NCI-H1930 (cell line): ENCODE measurements at regions not wholly inside any gene's neighbourhood (a gene's known extent, or its start where the extent isn't known, plus 50 kb on each side); places are given as distances from the start of the nearest gene placed in this dataset.

Source experiments
- DNase-seq, 2 experiments: peaks; one replicate each; lab custom pipeline; 2025; lab: John Stamatoyannopoulos, UW

DNA sequence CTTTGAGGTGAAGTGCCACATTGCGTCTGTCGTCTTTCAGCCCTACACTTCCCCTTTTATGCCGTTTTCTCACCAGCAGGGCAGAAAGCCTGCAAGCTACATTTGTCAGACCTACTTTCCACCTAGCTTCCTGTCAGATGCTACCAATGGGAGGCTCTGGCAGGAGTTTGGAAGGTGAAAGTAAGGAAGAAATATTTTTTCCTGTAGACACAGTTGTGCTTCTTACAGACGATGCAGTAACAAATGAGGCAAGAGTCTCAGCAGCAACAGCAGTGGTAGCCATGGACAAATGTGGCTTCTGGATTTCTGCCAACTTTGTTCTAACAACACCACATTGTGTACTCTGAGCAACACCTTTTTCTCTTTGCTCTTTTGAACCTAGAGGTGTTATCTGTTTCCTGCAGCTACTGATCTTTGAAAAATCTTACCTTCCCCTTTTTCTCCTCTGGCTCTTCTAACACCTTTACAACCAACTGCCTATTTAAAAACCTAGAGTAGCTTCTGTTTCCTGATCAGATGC is 70.6 kb upstream of the STT3B start:
- DNase-seq = no peak

DNA sequence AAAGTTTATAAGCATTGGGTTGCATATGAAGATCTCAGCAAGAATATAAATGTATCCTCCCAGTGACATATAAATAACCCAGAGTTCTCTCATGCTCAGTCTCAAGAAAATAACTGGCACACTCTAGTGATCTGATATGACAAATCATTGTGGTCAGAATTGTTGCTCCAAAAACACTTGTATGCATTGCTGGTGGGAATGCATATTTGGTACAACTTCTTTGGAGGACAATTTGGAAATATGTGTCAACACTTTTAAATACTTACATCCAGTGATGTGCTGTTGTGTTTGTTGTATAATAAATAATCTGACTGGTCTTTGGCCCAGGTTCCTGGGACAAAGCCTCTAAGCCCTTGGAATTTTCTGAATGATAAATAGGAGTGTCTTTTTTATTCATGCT is 66.7 kb upstream of the STT3B start:
- no peak for DNase-seq

DNA sequence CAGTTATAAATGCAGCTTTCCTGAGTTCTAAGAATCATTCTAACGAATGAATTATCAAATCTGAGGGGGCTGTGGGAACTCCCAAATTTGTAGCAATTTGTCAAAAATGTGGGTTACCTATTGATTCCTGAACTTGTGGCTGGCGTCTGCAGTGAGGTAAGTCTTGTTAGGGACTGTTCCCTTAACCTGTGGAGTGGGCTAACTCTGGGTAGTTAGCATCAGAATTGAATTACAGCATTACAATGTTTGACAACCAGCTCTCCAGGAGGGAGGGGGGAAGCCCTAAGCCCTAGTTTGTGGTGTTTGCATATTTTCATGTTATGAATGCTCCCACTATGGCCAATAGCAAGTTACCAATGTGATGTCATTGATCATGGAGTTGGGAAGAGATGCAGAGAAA is 65.9 kb upstream of the STT3B start:
- DNase-seq = no peak

DNA sequence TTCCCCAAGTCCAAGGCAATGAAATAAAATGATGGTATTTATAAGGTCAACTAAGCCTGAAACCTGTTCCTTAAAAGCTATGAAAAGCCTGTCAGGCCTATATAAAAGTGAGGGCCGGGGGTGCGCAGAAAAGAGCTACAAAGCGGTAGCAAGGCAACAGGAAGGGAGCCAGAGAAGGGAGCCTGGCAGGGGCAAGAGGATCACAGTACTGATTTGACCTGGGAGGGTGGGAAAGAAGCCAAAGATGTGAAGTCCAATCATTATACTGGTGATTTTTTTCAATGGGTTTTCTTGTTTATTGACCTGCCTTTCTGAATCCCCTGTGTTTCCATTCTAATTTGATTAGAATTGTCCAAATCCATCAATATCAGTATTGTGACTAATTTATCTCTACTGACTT is 64.3 kb upstream of the STT3B start:
- DNase-seq = no peak

DNA sequence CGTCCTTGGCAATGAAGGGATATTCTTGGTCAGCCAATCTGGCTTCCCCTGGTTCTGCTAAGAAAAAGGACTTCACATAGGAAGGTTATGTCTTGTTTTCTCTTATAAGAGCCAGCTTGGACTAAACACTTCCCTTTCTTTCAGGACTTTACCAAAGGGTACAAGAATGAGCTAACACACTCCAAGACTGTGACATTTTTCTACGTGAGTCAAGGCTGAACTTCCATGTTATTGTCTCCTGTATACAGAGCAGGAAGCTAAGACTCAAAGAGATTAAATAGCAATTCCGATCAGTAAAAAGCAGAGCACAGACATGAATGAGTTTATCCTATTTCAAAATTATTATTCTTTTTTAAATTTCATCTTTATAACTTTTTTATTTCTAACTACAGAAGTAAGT is 63.3 kb upstream of the STT3B start:
- no peak for DNase-seq

DNA sequence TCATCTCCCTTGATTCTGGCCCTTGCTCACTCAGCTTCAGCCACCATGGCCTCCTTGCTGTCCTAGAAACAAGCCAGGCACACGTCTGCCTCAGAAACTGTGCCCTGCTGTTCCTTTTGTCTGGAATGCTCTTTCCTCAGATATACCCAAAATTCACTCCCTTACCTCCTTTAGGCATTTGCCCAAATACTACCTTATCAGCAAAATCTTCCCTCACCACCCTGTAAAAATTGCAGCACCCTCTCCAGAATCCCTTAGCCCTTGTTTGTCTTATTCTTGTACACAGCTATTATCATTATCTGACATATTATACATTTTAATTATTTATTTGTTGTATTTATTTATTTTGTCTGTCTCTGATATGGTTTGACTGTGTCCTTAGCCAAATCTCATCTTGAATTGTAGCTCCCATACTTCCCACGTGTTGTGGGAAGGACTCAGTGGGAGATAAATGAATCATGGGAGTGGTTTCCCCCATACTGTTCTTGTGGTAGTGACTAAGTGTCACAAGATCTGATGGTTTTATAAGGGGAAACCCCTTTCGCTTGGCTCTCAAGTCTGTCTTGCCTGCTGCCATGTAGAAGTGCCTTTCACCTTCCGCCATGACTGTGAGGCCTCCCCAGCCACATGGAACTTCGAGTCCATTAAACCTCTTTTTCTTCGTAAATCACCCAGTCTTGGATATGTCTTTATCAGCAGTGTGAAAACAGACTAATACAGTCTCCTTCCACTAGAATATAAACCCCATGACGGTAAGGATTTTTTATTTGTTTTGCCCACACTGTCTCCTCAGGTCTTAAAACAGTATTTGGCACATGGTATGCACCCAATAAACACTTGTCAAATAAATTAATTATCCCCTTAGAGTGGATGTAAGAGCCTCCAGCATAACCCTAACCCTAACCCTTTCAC is 60.0 kb upstream of the STT3B start:
- DNase-seq = no peak

DNA sequence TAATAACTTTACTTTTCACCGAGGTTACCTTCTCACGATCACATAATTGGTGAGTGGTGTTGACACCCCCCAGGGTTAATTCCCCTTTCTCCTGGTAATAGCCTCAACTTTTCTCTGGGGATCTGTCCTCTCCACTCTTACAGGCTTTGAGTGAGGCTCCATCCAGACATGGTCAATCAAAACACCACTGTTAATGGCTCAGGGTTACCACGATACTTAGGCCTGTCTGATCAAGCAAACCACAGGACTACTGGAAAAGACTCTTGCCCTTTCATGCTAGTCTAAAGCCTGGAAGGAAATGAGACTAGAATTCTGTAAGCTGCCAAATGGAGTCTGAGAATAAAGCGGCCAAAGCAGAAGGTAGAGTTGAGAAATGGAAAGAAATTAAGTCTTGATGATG is 56.5 kb upstream of the STT3B start:
- DNase-seq = no peak

DNA sequence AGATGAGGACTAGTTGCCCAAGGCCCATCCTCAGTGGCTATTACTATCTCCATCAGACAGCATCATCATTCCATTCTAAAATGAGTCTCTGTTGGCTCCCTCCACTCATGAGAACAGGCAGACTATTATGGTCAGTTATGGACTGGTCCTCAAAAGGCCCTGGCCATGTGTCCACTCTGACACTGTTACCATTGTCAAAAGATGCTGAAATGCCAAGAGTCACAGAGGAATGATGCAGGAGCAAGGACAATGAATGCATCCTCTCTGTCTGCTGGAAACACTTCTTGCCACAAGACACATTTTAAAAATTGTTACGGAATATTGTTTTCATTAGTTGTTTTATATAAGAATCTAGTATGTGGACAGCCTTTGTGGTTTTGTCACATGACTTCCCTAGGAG is 53.3 kb upstream of the STT3B start:
- no peak for DNase-seq

DNA sequence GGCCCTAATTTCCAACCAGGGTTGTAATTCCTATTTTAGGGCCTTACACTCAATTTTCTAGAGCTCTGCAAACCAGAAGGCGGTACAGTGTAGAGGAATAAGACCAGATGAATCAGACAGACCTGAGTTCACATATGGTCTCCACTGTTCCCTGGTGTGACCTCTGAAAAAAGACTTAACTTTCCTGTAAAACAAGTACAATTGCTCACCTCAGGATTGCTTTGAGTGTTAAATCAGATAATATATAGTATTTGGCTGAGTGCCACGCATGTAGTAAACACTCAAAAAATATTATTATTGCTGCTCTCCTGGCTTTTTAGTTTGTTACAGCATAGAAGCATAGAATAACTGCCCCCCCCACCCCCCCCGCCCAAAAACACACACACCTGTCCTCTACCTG is 51.0 kb upstream of the STT3B start:
- DNase-seq = no peak

DNA sequence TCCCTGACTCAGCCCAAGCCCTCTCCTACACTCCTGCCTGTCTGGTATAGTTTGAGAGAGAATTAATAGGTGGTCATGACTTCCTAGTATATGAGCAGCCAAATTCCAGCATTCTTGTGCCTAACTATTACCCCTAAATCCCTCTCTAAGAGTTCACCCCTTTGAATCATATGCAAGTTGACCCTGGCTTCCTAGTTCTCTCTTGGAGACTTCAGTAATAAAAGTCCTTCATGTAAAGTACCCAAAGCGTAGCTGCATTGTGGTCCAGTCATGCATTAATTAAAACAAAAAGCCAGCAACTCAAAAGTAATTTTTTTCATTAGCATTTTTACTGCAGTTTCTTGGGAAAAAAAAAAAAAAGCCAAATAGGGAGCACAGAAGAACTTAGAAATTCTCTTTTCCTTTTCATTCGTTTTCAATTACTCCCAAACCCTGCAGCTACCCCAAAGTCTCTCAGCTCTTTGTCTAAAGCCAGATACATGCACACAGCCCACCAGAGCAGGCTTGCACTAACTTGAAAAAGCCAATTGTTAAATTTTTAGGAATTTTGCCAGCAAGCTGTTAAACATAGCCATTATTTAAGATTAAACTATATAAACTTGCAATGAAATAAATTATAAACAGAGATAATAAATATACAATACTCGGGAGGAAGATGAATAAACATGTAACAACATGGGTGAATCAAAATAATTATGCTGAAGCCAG is 50.1 kb upstream of the STT3B start:
- no peak for DNase-seq
